A673 (cell line): ENCODE measurements at regions not wholly inside any gene's neighbourhood (a gene's known extent, or its start where the extent isn't known, plus 50 kb on each side); places are given as distances from the start of the nearest gene placed in this dataset.

Experiments
- BruUV-seq: library from RNA; stranded (reverse); fragments of 400-500 nt; replicated peaks from 2 replicates; lab custom pipeline; 2021; lab: Mats Ljungman, UMichigan
- CTCF ChIA-PET: fragments of 300-600 bp; sonication (Branson Sonifier 250); formaldehyde crosslinking; loops from one replicate; lab custom pipeline; 2022; ENCODE audit warnings: antibody characterized with exemption; lab: Charles Lee
- POLR2A ChIA-PET: fragments of 300-600 bp; sonication (Branson Sonifier 250); formaldehyde crosslinking; loops from one replicate; lab custom pipeline; 2022; ENCODE audit warnings: antibody characterized with exemption; ENCODE audit not compliant: low non-redundant PET; lab: Charles Lee
- DNase-seq: peaks from one replicate; pipeline ENCODE4 v3.0.0-alpha.2; 2015; ENCODE audit warnings: low spot score
- H3K27ac ChIP-seq: fragments of 200-600 bp; sonication (generic); 2 replicates; pipeline ENCODE4 v1.5.1; 2016; ENCODE audit warnings: mixed run types, low read depth, mild to moderate bottlenecking, mixed read lengths, antibody characterized with exemption, low read length; ENCODE audit not compliant: poor library complexity, severe bottlenecking
- H3K27me3 ChIP-seq: fragments of 200-600 bp; sonication (generic); replicated peaks from 2 replicates; pipeline ENCODE4 v1.6.1; 2017; ENCODE audit warnings: mixed run types, low read depth, mild to moderate bottlenecking, mixed read lengths, antibody characterized with exemption, low read length; ENCODE audit not compliant: insufficient read depth, poor library complexity
- H3K36me3 ChIP-seq: fragments of 200-600 bp; sonication (generic); 2 replicates; pipeline ENCODE4 v1.6.1; 2016; ENCODE audit warnings: mixed run types, mild to moderate bottlenecking, mixed read lengths, antibody characterized with exemption, low read length; ENCODE audit not compliant: insufficient read depth, poor library complexity, severe bottlenecking
- H3K4me1 ChIP-seq: fragments of 200-600 bp; sonication (generic); 2 replicates; pipeline ENCODE4 v1.6.1; 2017; ENCODE audit warnings: mixed run types, mild to moderate bottlenecking, mixed read lengths, antibody characterized with exemption, low read length; ENCODE audit not compliant: insufficient read depth, poor library complexity, severe bottlenecking
- H3K4me3 ChIP-seq: fragments of 200-600 bp; sonication (generic); 2 replicates; pipeline ENCODE4 v1.5.1; 2016; ENCODE audit warnings: low read depth, mixed run types, mild to moderate bottlenecking, mixed read lengths, low read length; ENCODE audit not compliant: poor library complexity, severe bottlenecking
- H3K9me3 ChIP-seq: fragments of 200-600 bp; sonication (generic); 2 replicates; pipeline ENCODE4 v1.6.1; 2016; ENCODE audit warnings: mixed run types, low read depth, mild to moderate bottlenecking, mixed read lengths, antibody characterized with exemption, low read length; ENCODE audit not compliant: poor library complexity, severe bottlenecking
- EZH2 ChIP-seq: fragments of 200-600 bp; sonication (generic); IDR thresholded peaks from 2 replicates; pipeline ENCODE4 v1.6.1; 2017; ENCODE audit warnings: borderline replicate concordance, low read depth, mild to moderate bottlenecking, mixed read lengths, antibody characterized with exemption, low read length; ENCODE audit not compliant: poor library complexity, severe bottlenecking
- intact Hi-C: fragments of 100-400 bp; cut with micrococcal nuclease; formaldehyde crosslinking; loops from one replicate; pipeline ENCODE4 v1.10.0; 2022; ENCODE audit not compliant: unreplicated experiment
- TF ChIP-seq, protein P1 (sequence below): fragments of 300-800, 200-600 bp; sonication (generic); conservative IDR thresholded peaks from 2 replicates; pipeline ENCODE4 v1.5.1; 2017; ENCODE audit warnings: low read depth, mild to moderate bottlenecking, antibody characterized with exemption, low read length, moderate library complexity, mixed read lengths

DNA sequence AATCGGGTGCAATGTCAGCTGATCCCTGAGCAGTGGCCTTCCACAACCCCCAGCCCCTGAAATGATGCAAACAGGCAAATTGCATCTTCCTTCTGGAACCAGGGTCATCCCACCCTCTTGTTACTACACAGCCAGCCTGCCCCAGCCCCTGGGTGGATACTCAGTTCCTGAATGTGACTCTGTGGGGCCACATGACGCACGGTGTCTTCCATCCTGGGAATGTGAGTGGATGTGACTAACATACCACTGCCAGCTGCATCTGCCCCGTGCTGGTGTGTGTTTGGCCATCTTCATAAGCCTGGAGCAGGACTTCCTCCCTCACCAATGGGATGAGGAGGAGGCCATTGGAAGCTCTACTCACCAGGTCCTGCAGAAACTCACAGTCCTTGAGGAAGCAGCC lies 257.9 kb upstream of the ADAMTS16 start:
- H3K4me1 ChIP-seq, result no peaks in the 10 kb centered on the region
- no peaks in the 10 kb centered on the region for H3K9me3 ChIP-seq

DNA sequence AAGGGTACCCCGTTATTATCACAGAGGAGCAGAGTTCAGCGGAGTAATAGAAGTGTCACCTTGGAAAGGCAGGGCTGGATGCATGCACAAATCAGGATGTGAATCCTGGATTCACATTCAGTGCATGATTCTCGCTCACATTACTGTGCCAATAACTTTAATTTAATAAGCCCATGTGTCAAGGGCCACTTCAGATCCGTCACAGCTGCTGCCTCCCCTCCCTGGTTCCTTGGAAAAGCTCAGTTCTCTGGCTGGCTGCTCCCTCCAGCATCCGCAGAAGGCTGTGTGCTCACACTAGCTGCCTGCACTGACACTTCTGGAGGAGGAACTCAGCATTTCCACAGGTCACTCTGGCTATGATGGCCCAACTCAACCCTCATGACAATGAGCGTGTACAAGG lies 256.8 kb upstream of the ADAMTS16 start:
- Histone ChIP-seq H3K27me3 (no peaks in the 10 kb centered on the region), H3K4me3 (no peak overlapping the region), H3K36me3 (no peaks in the 10 kb centered on the region), H3K4me1 (no peaks in the 10 kb centered on the region), H3K9me3 (no peaks in the 10 kb centered on the region), H3K27ac (no peak overlapping the region)
- BruUV-seq, result no TSS peak
- POLR2A ChIA-PET, result no interaction called here
- TF ChIP-seq, protein P1, sequence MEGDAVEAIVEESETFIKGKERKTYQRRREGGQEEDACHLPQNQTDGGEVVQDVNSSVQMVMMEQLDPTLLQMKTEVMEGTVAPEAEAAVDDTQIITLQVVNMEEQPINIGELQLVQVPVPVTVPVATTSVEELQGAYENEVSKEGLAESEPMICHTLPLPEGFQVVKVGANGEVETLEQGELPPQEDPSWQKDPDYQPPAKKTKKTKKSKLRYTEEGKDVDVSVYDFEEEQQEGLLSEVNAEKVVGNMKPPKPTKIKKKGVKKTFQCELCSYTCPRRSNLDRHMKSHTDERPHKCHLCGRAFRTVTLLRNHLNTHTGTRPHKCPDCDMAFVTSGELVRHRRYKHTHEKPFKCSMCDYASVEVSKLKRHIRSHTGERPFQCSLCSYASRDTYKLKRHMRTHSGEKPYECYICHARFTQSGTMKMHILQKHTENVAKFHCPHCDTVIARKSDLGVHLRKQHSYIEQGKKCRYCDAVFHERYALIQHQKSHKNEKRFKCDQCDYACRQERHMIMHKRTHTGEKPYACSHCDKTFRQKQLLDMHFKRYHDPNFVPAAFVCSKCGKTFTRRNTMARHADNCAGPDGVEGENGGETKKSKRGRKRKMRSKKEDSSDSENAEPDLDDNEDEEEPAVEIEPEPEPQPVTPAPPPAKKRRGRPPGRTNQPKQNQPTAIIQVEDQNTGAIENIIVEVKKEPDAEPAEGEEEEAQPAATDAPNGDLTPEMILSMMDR, result no peak
- no peak for TF ChIP-seq EZH2
- CTCF ChIA-PET, result interaction anchor here (0.6 kb wide), 1 partner anchor 536 kb away, joined by 3 read pairs; no protein-coding TSS in a partner anchor
- intact Hi-C loops, result no loop called here
- no peak for DNase-seq

More for the DNA sequence above, 257.9 kb upstream of the ADAMTS16 start:
- ChIA-PET POLR2A (no interaction called here), CTCF (no interaction called here)
- no peak overlapping the region for H3K27ac ChIP-seq
- no peak overlapping the region for H3K4me3 ChIP-seq
- no peaks in the 10 kb centered on the region for H3K36me3 ChIP-seq
- no peak for DNase-seq
- intact Hi-C loops, result no loop called here
- TF ChIP-seq, protein P1, result no peak
- TF ChIP-seq EZH2, result no peak
- peaks cover 6% of the 10 kb centered on the region for H3K27me3 ChIP-seq
- BruUV-seq, result no TSS peak

GRCh38 chr5:4893063-4893744 lies 246.9 kb upstream of the ADAMTS16 start:
- intact Hi-C loops, result no loop called here
- no peak overlapping the region for H3K4me3 ChIP-seq
- ChIA-PET CTCF (no interaction called here), POLR2A (no interaction called here)
- no peaks in the 10 kb centered on the region for H3K9me3 ChIP-seq
- no peaks in the 10 kb centered on the region for H3K4me1 ChIP-seq
- H3K36me3 ChIP-seq, result no peaks in the 10 kb centered on the region
- no peaks in the 10 kb centered on the region for H3K27me3 ChIP-seq
- no peak for TF ChIP-seq EZH2
- TF ChIP-seq, protein P1, result no peak
- H3K27ac ChIP-seq, result no peak overlapping the region
- no peak for DNase-seq
- no TSS peak for BruUV-seq
